ENCODE measurements at regions not wholly inside any gene's neighbourhood (a gene's known extent, or its start where the extent isn't known, plus 50 kb on each side); places are given as distances from the start of the nearest gene placed in this dataset.

DNA sequence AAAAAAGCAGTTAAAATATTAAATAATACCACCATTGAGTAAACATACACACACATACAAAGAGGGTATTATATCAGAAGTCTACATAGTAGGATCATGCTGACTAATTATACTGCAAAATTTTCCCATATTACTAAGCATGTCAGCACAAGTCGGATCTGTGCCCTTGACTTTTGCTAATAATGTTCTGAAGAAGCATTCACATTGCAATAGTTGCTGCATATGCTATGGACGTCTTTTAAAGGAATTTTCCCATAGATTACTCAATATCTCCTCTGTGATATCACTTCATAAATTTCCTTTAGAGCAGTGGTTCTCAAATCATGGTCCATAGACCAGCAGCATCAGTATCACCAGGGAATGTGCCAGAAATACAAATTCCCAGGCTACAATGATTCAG lies 110.9 kb upstream of the NUDT7 start:
- CTCF ChIA-PET = no interaction called here
- H3K79me2 ChIP-seq (ENCODE audit: control insufficient read depth, insufficient read depth, low read length) = no peaks in the 10 kb centered on the region
- no peak overlapping the region for H3K9ac ChIP-seq (replicated peaks; ENCODE audit: extremely low read depth, insufficient read depth, low read length)
- FAIRE-seq = no peak
- DNase-seq (ENCODE audit: low read depth, low spot score) = no peak
- no peaks in the 10 kb centered on the region for H3K9me3 ChIP-seq (replicated peaks; ENCODE audit: control insufficient read depth, insufficient read depth, low read length)
- dilution Hi-C loops (cut with MboI; ENCODE audit: extremely low pct_ligation_motif_present, low sequenced_read_pairs) = no loop called here
- POLR2A ChIA-PET = no interaction called here
- H3K27me3 ChIP-seq (ENCODE audit: control insufficient read depth in 2 of 2, insufficient read depth in 2 of 2, low read length in 2 of 2) = no peaks in the 10 kb centered on the region
- no peak overlapping the region for H2AFZ ChIP-seq (ENCODE audit: low read depth, low read length)
- no peak overlapping the region for H3K4me3 ChIP-seq (replicated peaks in 1 of 3; ENCODE audit: insufficient read depth in 1 of 3, low read depth in 1 of 3, low read length in 3 of 3)
- H4K20me1 ChIP-seq (replicated peaks; ENCODE audit: control insufficient read depth, extremely low read depth, insufficient read depth, low read length) = no peaks in the 10 kb centered on the region
- H3K9me1 ChIP-seq (replicated peaks; ENCODE audit: control insufficient read depth, extremely low read depth, insufficient read depth, low read length) = no peaks in the 10 kb centered on the region
- BruUV-seq (replicated peaks) = no TSS peak
- H3K4me2 ChIP-seq (ENCODE audit: insufficient read depth, low read length) = no peak overlapping the region
- no peaks in the 10 kb centered on the region for H3K36me3 ChIP-seq (ENCODE audit: control insufficient read depth in 2 of 2, extremely low read depth in 1 of 2, insufficient read depth in 2 of 2, low read length in 2 of 2)
- intact Hi-C loops (cut with micrococcal nuclease) = no loop called here
- no peak overlapping the region for H3K27ac ChIP-seq (ENCODE audit: insufficient read depth, low read depth, low read length)
- TF ChIP-seq FOS (IDR thresholded peaks at IDR 0.05; ENCODE audit: borderline replicate concordance, insufficient read depth, low read length) (no peak), MYC (IDR thresholded peaks at IDR 0.05; ENCODE audit: low read depth, low read length) (no peak), GATA2 (IDR thresholded peaks at IDR 0.05; ENCODE audit: insufficient read depth, insufficient read length, low read depth, low read length) (no peak), JUN (IDR thresholded peaks at IDR 0.05; ENCODE audit: borderline replicate concordance, insufficient read depth, insufficient read length, low read depth) (no peak), POLR2A (IDR thresholded peaks at IDR 0.05; ENCODE audit: low read depth, low read length) (no peak), EZH2 (IDR thresholded peaks at IDR 0.05; ENCODE audit: borderline replicate concordance, low read depth, low read length, severe bottlenecking) (no peak), MAX (IDR thresholded peaks at IDR 0.05; ENCODE audit: insufficient read depth, insufficient read length) (no peak)
- TF ChIP-seq, protein P1, sequence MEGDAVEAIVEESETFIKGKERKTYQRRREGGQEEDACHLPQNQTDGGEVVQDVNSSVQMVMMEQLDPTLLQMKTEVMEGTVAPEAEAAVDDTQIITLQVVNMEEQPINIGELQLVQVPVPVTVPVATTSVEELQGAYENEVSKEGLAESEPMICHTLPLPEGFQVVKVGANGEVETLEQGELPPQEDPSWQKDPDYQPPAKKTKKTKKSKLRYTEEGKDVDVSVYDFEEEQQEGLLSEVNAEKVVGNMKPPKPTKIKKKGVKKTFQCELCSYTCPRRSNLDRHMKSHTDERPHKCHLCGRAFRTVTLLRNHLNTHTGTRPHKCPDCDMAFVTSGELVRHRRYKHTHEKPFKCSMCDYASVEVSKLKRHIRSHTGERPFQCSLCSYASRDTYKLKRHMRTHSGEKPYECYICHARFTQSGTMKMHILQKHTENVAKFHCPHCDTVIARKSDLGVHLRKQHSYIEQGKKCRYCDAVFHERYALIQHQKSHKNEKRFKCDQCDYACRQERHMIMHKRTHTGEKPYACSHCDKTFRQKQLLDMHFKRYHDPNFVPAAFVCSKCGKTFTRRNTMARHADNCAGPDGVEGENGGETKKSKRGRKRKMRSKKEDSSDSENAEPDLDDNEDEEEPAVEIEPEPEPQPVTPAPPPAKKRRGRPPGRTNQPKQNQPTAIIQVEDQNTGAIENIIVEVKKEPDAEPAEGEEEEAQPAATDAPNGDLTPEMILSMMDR (IDR thresholded peaks at IDR 0.05; ENCODE audit: extremely low read depth in 1 of 2, insufficient read depth in 1 of 2, low read depth in 1 of 2, low read length in 2 of 2) = no peak
- no peaks in the 10 kb centered on the region for H3K4me1 ChIP-seq (ENCODE audit: control insufficient read depth, extremely low read depth, insufficient read depth, low read length)

Measured in endothelial cell of umbilical vein (primary cell).